ENCODE measurements at regions not wholly inside any gene's neighbourhood (a gene's known extent, or its start where the extent isn't known, plus 50 kb on each side); places are given as distances from the start of the nearest gene placed in this dataset.
"Not testable (repeated sequence)": the region's sequence is repeated elsewhere in the genome, so short reads cannot be mapped to it uniquely, and the experiment has no call there.

GRCh38 chr11:23317816-23318215 lies 457.5 kb upstream of the CCDC179 start:
- DNase-seq (ENCODE audit: insufficient read length, low spot score) (no peak), FAIRE-seq (no peak)

- DNase-seq (ENCODE audit: insufficient read length, low spot score) = no peak
- no peak for FAIRE-seq
Measured at GRCh38 chr11:23318670-23319069, 458.4 kb upstream of the CCDC179 start.

DNA sequence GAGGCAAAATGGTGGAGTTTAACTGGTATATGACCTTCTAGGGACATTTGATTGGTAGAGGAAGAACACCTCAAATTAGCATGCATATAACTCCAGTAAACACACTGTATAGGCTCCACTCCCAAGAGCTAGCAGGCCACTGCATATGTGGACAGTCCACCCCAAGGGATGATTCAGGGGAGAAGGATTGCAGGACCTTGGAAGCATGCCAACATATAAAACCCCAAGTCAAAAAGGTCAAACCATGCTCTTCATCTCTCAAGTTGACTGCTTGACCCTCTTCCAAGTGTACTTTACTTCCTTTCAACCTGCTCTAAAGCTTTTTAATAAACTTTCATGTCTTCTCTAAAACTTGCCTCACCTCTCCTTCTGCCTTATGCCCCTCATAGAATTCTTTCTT lies 459.9 kb upstream of the CCDC179 start:
- no peak for DNase-seq (ENCODE audit: insufficient read length, low spot score)
- FAIRE-seq = no peak

DNA sequence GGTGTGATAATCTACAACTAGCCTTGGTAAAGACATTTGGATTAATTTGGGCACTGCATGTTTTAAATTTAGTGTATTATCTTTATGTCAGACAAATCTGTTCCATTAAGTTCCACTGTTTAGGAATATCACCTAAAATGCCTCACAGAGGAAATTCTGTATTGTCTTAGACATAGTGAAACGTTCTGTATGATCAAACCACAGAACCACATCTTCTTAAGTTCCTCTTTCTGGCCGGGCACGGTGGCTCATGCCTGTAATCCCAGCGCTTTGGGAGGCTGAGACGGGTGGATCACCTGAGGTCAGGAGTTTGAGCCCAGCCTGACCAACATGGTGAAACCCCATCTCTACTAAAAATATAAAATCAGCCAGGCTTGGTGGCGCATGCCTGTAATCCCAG lies 475.3 kb upstream of the CCDC179 start:
- FAIRE-seq = not testable (repeated sequence)

DNA sequence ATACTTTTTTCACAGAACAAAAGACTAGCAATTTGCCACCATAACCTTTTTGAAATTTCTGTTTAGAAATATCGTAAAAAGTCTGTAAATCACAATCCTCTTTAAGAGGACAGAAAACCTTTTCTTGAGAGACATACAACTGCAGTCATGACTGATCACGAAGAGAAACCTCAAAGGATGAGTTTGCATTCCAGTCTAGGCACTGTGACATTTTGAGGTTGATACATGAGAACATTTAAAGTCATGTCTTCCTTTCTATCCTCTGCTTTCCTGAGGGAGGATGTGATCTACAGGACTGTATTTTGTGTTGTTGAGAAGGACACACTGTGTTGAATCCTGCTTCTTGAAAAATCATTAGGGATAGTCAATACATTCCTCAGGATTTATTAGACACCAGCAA lies 476.7 kb upstream of the CCDC179 start:
- no peak for DNase-seq (ENCODE audit: insufficient read length, low spot score)
- no peak for FAIRE-seq

More for the DNA sequence above, 475.3 kb upstream of the CCDC179 start:
- not testable (repeated sequence) for DNase-seq (ENCODE audit: insufficient read length, low spot score)

- no peak for FAIRE-seq
- no peak for DNase-seq (ENCODE audit: insufficient read length, low spot score)
Measured at GRCh38 chr11:23353611-23354010, 493.3 kb upstream of the CCDC179 start.

DNA sequence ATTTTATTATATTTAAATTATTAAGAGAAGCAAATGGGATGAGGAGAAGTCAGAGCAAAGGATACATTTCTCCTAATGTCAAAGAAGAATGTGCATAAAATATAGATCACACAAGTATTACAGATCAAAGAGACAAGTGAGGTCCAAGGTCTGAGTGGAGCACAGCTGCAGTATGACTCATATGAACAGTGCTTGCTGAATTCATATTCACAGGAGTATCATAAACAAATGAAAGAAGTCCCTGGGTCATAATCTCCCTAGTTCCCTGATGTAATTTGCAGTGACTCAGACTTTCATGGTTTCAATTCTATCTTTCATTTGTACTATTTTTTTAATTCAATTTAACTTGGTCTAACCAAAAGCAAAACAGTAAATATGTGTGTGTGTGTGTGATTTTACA lies 499.0 kb upstream of the CCDC179 start:
- FAIRE-seq = no peak
- peak; percentile 73 for DNase-seq (ENCODE audit: insufficient read length, low spot score)

DNA sequence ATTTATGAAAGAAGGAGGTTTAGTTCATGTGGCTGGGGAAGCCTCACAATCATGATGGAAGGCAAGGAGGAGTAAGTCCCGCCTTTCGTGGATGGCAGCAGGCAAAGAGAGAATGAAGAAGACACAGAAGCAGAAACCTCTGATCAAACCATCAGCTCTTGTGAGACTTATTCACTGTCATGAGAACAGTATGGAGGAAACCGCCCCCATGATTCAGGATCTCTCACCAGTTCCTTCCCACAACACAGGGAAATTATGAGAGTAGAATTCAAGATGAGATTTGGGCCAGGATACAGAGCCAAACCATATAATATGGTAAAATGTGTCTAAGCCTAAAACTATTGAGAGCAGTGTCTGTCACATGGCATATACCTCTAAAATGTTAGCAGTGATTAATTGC lies 503.8 kb upstream of the CCDC179 start:
- DNase-seq (ENCODE audit: insufficient read length, low spot score) = no peak
- FAIRE-seq = no peak

DNA sequence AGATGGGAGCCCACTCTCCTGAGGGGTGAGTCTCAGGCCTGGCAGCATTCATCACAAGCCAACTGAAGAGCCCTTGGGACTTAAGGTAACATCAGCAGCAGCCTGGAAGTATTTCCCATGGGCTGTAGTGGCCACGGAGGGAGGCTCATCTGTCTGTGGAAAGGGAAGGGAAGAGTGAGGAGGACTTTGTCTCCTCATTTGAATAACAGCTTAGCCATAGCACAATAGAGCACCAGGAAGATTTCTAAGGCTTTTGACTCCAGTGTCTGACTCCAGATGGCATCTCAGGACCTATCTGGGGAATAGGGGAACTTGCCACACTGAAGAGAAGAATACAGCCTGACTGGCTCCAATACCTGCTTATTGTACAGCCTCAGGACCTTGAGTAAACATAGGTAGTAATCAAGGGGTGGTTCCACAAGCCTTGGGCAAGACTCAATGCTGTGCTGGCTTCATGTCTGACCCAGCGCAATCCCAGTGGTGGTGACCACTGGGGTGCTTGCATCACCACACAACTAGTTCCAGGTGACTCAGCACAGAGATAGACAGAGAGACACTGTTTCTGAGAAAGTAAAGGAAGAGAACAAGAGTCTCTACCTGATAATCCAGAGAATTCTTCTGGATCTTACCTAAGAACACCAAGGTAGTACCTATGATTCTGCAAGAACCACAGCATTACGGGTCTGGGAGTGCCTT lies 510.5 kb upstream of the CCDC179 start:
- FAIRE-seq = no peak

GRCh38 chr11:23377909-23378308 lies 517.6 kb upstream of the CCDC179 start:
- DNase-seq (ENCODE audit: insufficient read length, low spot score) (no peak), FAIRE-seq (no peak)

More for the DNA sequence above, 510.5 kb upstream of the CCDC179 start:
- DNase-seq (ENCODE audit: insufficient read length, low spot score) = no peak

DNA sequence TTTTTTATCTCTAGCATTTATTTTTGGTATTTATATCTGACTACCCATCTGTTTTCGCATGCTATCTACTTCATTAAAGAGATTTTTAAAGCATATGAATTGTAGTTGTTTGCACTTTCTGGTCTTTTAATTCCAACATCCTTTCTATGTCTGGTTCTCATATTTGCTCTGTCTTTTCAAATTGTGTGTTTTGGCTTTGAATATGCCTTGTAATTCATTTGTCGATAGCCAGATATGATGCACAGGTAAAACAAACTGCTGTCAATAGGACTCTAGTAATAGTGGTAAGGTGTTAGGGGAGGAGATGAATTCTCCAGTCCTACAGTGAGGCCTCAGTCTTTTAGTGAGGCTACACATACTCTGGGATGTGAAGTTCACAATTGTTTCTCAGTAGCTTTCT lies 530.8 kb upstream of the CCDC179 start:
- no peak for FAIRE-seq
- no peak for DNase-seq (ENCODE audit: insufficient read length, low spot score)

DNA sequence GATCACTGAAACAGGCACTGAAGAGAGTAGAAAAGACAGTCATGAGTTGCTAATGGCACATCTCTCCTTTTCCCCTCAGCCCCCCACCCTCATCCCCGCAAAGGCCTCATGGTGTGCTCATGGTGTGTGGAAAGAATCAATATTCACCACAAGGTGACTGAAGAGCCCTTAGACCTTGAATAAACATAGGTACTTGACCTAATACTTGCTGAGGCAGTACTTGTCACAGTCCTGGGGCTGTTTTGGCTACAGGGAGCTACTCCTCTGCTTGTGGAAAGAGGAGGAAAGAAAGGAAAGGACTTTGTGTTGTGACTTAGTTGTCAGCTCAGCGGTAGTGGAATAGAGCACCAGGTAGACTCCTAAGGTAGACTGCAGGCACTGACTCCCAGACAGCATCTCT lies 537.8 kb upstream of the CCDC179 start:
- DNase-seq (ENCODE audit: insufficient read length, low spot score) (no peak), FAIRE-seq (no peak)

GRCh38 chr11:23399995-23400394 lies 539.7 kb upstream of the CCDC179 start:
- DNase-seq (ENCODE audit: insufficient read length, low spot score) (no peak), FAIRE-seq (no peak)

GRCh38 chr11:23403210-23404185 lies 543.2 kb upstream of the CCDC179 start:
- no peak for FAIRE-seq
- no peak for DNase-seq (ENCODE audit: insufficient read length, low spot score)

- no peak for FAIRE-seq
- DNase-seq (ENCODE audit: insufficient read length, low spot score) = no peak
Measured at GRCh38 chr11:23404225-23405160, 544.2 kb upstream of the CCDC179 start.

DNA sequence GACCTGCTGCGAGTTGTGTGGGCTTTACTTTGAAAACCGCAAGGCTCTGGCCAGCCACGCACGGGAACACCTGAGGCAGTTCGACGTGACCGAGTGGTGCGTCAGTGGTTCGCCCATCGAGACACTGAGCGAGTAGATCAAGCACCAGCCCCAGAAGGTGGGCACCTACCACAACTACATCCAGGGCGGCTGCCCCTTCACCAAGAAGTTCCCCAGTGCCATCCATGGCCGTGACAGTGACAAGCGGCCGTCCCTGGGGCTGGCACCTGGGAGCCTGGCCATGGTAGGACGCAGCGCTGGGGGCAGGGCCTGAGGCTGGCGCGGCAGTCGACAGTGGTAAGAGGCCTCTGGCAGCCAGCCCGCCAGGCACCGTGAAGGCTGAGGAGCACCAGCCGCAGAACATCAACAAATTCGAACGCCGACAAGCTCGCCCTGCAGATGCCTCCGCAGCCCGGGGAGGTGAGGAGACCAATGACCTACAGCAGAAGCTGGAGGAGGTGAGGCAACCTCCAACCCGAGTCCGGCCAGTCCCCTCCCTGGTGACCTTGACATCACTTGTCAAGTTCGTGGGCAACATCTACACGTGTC lies 545.2 kb upstream of the CCDC179 start:
- FAIRE-seq = no peak

GRCh38 chr11:23406131-23406819 lies 546.0 kb upstream of the CCDC179 start:
- FAIRE-seq = no peak
- no peak for DNase-seq (ENCODE audit: insufficient read length, low spot score)

More for the DNA sequence above, 545.2 kb upstream of the CCDC179 start:
- DNase-seq (ENCODE audit: insufficient read length, low spot score) = no peak

GRCh38 chr11:23413057-23413456 lies 552.8 kb upstream of the CCDC179 start:
- FAIRE-seq (no peak), DNase-seq (ENCODE audit: insufficient read length, low spot score) (no peak)

- FAIRE-seq (no peak), DNase-seq (ENCODE audit: insufficient read length, low spot score) (no peak)
Measured at GRCh38 chr11:23423104-23423503, 562.8 kb upstream of the CCDC179 start.

DNA sequence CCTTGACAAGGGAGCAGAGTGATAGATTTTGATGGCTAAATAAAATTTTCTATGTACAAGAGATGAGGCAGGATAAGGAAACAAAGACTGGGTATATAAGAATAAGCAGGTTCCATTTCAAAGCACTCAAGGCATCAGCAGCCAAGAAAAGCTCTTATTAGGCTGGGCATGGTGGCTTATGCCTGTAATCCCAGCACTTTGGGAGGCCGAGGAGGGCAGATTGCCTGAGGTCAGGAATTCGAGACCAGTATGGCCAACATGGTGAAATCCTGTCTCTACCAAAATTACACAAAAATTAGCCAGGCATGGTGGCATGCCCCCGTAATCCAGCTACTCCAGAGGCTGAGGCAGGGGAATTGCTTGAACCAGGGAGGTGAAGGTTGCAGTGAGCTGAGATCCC lies 563.4 kb upstream of the CCDC179 start:
- DNase-seq (ENCODE audit: insufficient read length, low spot score) (no peak), FAIRE-seq (no peak)
